A673 (cell line): ENCODE measurements at regions not wholly inside any gene's neighbourhood (a gene's known extent, or its start where the extent isn't known, plus 50 kb on each side); places are given as distances from the start of the nearest gene placed in this dataset.

ENCODE experiments used
- EZH2 ChIP-seq: fragments of 200-600 bp; sonication (generic); IDR thresholded peaks from 2 replicates; pipeline ENCODE4 v1.6.1; 2017; ENCODE audit warnings: borderline replicate concordance, low read depth, mild to moderate bottlenecking, mixed read lengths, antibody characterized with exemption, low read length; ENCODE audit not compliant: poor library complexity, severe bottlenecking
- TF ChIP-seq, protein P1 (sequence below): fragments of 300-800, 200-600 bp; sonication (generic); conservative IDR thresholded peaks from 2 replicates; pipeline ENCODE4 v1.5.1; 2017; ENCODE audit warnings: low read depth, mild to moderate bottlenecking, antibody characterized with exemption, low read length, moderate library complexity, mixed read lengths

DNA sequence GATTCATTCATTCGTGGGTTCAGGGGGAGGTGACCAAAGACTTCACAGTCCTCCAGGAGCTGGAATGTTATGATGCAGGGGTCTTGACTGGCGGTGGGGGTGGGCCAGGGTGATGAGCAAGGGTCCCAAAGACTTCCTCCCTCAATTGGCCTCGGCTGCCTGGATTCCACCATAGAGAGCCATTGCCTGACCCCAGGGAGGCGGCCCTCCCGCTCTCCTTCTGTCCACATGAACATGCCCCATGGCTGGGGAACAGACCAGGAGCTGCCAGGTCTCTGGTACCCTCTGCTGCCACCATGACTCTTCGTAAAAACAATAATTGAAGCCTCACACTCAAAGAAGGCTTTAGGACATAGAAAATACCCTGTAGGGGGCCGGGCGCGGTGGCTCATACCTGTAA, 102.5 kb upstream of the CASZ1 start:
- TF ChIP-seq EZH2 = no peak
- TF ChIP-seq, protein P1, sequence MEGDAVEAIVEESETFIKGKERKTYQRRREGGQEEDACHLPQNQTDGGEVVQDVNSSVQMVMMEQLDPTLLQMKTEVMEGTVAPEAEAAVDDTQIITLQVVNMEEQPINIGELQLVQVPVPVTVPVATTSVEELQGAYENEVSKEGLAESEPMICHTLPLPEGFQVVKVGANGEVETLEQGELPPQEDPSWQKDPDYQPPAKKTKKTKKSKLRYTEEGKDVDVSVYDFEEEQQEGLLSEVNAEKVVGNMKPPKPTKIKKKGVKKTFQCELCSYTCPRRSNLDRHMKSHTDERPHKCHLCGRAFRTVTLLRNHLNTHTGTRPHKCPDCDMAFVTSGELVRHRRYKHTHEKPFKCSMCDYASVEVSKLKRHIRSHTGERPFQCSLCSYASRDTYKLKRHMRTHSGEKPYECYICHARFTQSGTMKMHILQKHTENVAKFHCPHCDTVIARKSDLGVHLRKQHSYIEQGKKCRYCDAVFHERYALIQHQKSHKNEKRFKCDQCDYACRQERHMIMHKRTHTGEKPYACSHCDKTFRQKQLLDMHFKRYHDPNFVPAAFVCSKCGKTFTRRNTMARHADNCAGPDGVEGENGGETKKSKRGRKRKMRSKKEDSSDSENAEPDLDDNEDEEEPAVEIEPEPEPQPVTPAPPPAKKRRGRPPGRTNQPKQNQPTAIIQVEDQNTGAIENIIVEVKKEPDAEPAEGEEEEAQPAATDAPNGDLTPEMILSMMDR = no peak
